ENCODE measurements at regions not wholly inside any gene's neighbourhood (a gene's known extent, or its start where the extent isn't known, plus 50 kb on each side); places are given as distances from the start of the nearest gene placed in this dataset.

DNA sequence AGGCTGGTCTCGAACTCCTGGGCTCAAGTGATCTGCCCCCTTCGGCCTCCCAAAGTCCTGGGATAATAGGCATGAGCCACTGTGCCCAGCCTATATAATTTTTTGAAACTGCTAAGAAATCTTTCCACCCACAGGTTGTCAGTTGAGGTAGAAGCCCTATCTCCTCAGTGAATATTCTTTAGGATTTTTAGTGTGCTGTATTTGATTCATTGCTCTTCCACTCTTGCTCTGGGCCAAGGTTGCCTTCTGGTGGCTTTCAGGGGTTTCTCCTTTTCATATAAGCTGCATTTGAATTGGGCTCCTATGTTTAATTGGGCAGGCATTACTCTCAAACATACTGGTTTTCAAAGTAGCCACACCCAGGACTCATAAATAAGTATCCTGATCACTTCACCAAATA is 931.2 kb downstream of the GATA3 start:
- H3K27me3 ChIP-seq = no peaks in the 10 kb centered on the region
- DNase-seq = no peak
- no peak overlapping the region for H3K4me3 ChIP-seq (ENCODE audit: low read depth, low read length)
- H3K36me3 ChIP-seq = no peaks in the 10 kb centered on the region
- TF ChIP-seq CTCF (IDR thresholded peaks at IDR 0.05; ENCODE audit: low read depth, low read length) = 0 out of 2 replicates have a peak, but pooled peaks have one; percentile 3
- no peaks in the 10 kb centered on the region for H3K4me1 ChIP-seq
- H3K9me3 ChIP-seq = no peaks in the 10 kb centered on the region

- Histone ChIP-seq H3K36me3 (no peaks in the 10 kb centered on the region), H3K4me3 (ENCODE audit: low read depth, low read length) (no peak overlapping the region), H3K27me3 (no peaks in the 10 kb centered on the region), H3K4me1 (no peaks in the 10 kb centered on the region), H3K9me3 (no peaks in the 10 kb centered on the region)
- no peak for DNase-seq
- TF ChIP-seq CTCF (IDR thresholded peaks at IDR 0.05; ENCODE audit: low read depth, low read length) = no peak
Measured at GRCh38 chr10:8986975-8987374, 932.5 kb downstream of the GATA3 start.

- no peak for DNase-seq
Measured at GRCh38 chr10:8987712-8988111, 933.2 kb downstream of the GATA3 start.

GRCh38 chr10:8990280-8990987 is 935.9 kb downstream of the GATA3 start:
- DNase-seq = no peak
- Histone ChIP-seq H3K27me3 (no peaks in the 10 kb centered on the region), H3K4me3 (ENCODE audit: low read depth, low read length) (no peak overlapping the region), H3K4me1 (no peaks in the 10 kb centered on the region), H3K9me3 (no peaks in the 10 kb centered on the region), H3K36me3 (no peaks in the 10 kb centered on the region)
- TF ChIP-seq CTCF (IDR thresholded peaks at IDR 0.05; ENCODE audit: low read depth, low read length) = no peak

More at GRCh38 chr10:8987712-8988111, 933.2 kb downstream of the GATA3 start:
- no peaks in the 10 kb centered on the region for H3K9me3 ChIP-seq
- no peak for TF ChIP-seq CTCF (IDR thresholded peaks at IDR 0.05; ENCODE audit: low read depth, low read length)
- no peak overlapping the region for H3K4me3 ChIP-seq (ENCODE audit: low read depth, low read length)
- H3K4me1 ChIP-seq = no peaks in the 10 kb centered on the region
- H3K36me3 ChIP-seq = no peaks in the 10 kb centered on the region
- H3K27me3 ChIP-seq = no peaks in the 10 kb centered on the region

DNA sequence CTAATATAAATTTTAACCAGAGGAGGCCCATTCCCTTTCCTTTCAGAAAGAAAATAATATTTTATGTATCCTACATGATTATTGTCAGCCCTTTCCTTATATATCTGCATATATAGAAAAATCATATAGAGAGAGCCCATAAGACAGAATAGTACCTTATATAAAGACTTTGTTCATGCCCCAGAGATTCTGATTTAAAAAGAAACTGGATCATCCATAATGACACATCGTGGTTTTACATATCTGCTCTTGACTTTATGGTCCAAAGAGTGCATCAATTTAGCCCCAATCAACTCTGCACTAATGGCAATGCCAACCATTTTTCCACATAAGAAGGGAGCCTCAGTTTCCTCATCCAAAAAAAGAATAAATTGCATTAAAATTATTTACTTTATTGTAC is 937.5 kb downstream of the GATA3 start:
- TF ChIP-seq CTCF (IDR thresholded peaks at IDR 0.05; ENCODE audit: low read depth, low read length) = no peak
- Histone ChIP-seq H3K36me3 (no peaks in the 10 kb centered on the region), H3K4me3 (ENCODE audit: low read depth, low read length) (no peak overlapping the region), H3K4me1 (no peaks in the 10 kb centered on the region), H3K27me3 (no peaks in the 10 kb centered on the region), H3K9me3 (no peaks in the 10 kb centered on the region)
- DNase-seq = no peak

- Histone ChIP-seq H3K4me1 (no peaks in the 10 kb centered on the region), H3K4me3 (ENCODE audit: low read depth, low read length) (no peak overlapping the region), H3K27me3 (no peaks in the 10 kb centered on the region), H3K9me3 (no peaks in the 10 kb centered on the region), H3K36me3 (no peaks in the 10 kb centered on the region)
- DNase-seq = no peak
- TF ChIP-seq CTCF (IDR thresholded peaks at IDR 0.05; ENCODE audit: low read depth, low read length) = no peak
Measured at GRCh38 chr10:8993864-8994263, 939.4 kb downstream of the GATA3 start.
